RCC 7860 (cell line): ENCODE measurements at regions not wholly inside any gene's neighbourhood (a gene's known extent, or its start where the extent isn't known, plus 50 kb on each side); places are given as distances from the start of the nearest gene placed in this dataset.
"Not testable (repeated sequence)": the region's sequence is repeated elsewhere in the genome, so short reads cannot be mapped to it uniquely, and the experiment has no call there.

Experiments
- DNase-seq: peaks from one replicate; pipeline ENCODE4 v3.0.0-alpha.2; 2015; ENCODE audit warnings: low spot score
- FAIRE-seq: peaks from 2 replicates; lab custom pipeline; 2012; peaks lifted over from hg19 to GRCh38; lab: Jason Lieb, UNC

DNA sequence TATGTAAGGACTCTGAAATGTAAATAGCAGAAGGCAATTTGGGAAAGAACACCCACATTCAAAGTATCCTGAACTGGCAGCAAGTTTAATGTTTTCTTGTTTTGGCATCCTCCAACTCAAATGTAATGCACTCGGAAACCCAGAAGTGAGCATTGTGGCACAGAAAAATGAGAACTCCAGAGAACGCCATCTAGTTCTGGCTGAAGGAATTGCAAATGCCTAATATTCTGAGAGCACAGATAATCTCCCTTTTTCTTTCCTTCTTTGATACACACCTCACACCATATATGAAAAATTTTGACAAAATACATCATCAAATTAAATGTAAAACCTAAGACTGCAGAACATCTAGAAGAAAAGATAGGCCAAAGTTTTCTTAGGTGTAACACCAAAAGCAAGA lies 52.1 kb downstream of the PWWP3B start:
- DNase-seq (no peak), FAIRE-seq (no peak)

GRCh38 chrX:106243376-106243775 lies 75.3 kb downstream of the PWWP3B start:
- no peak for DNase-seq
- no peak for FAIRE-seq

DNA sequence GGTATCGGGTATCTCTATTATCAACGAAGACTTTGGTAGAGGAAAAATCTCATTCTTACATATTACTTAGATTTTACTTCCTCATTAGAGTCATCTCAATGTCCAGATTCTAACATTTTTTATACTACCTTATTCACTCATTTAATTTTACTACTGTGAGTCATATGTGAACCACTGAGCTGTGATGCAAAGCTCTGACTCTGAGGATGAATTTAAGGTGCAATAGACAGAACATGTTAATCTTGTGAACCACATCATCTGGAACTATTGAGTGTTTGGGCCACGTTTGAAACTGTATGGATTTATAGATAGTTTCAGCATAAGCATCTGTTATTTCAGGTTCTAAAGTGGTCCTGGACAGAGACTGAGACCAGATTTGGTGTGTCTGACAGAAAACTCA lies 78.4 kb downstream of the PWWP3B start:
- FAIRE-seq = no peak

DNA sequence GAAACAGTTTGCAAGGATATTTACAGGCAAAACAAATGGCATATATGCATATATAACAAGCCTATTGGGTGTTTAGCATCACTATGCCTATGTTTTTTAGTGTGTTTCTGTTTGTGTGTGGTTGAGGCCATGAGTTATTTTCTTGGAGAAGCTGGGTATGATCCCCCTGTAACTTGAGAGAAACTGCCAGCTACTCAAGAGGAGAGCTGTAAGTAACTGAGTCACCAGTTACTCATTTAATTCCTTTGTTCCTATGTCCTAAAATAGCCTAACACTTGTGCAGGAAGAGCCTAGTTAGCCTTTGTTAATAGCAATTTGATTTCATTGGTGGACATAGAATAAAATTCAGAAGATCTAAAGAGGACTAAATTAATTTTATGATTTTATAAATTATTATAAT lies 79.1 kb downstream of the PWWP3B start:
- no peak for DNase-seq
- peak; percentile 8 for FAIRE-seq

More for the DNA sequence above, 78.4 kb downstream of the PWWP3B start:
- DNase-seq = no peak

- no peak for FAIRE-seq
These were observed 81.7 kb downstream of the PWWP3B start for GRCh38 chrX:106249706-106250379.

GRCh38 chrX:106263817-106264216 lies 95.7 kb downstream of the PWWP3B start:
- FAIRE-seq = no peak
- DNase-seq = no peak

More at GRCh38 chrX:106249706-106250379, 81.7 kb downstream of the PWWP3B start:
- DNase-seq = no peak

DNA sequence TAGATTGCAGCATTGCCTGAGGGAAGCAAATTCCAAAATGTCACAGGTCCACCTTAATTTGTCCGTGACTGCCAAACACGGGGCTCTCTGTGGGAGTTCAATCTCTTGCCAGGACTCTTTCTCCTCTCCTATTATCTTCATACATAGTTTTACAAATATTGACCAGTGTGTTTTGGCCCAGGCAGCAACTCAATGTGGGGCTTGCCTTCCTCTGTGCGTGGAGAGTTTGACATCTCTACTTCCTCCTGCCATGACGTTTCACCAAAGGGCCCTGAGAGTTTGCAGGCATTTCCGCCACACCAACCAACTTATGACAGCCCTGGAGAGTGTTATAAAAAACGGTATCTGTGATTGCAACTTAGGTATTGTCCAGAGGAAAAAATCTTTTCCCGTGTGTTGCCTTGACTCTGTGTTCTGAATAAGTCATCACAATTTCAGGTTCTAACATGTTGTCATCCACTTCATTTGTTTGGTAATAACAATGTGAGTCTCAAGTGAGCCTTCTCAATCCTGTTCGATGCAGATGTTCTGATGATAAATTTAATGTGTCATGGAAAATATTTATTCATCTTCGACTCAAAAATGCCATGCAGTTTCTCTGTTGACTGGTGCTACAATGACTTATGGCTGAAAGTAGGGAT lies 106.0 kb downstream of the PWWP3B start:
- DNase-seq, FAIRE-seq: not testable (repeated sequence)

DNA sequence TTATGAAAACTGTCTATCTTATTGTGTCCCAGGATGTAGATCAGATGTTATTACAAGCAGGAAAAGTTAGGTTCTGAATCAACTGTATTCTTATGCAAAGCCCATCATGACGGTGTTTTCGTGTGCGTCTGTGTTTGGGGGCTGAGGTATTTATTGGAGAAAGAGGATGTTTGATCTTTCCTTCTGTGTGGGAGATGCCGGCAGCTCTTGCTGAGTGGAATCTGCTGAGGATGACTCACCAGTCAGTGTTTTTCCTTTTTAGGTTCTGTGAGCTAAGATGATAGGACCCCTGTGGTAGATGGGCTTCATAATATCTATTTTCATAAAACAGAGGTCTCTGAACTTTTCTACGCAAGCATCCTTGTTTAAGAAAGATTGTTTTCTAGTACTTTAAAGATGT lies 107.1 kb downstream of the PWWP3B start:
- DNase-seq, FAIRE-seq: not testable (repeated sequence)

DNA sequence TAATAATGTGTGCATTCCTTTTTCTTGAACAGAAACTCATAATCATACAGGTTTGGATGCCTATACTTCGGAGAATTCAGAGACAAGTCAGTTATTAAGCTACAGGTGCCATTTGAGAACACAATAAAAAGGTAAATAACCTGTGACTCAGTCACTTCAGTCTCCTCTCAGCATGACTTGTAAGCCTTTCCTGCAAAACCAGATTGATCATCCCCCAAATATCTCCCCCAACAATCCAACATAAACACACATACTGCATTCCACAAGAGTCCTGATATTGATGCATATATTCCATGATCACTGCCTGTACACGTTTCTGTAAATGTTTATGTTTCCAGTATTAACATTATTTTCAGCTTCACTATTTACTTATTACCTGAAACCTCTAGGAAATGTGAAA lies 110.8 kb downstream of the PWWP3B start:
- DNase-seq = no peak
- no peak for FAIRE-seq

DNA sequence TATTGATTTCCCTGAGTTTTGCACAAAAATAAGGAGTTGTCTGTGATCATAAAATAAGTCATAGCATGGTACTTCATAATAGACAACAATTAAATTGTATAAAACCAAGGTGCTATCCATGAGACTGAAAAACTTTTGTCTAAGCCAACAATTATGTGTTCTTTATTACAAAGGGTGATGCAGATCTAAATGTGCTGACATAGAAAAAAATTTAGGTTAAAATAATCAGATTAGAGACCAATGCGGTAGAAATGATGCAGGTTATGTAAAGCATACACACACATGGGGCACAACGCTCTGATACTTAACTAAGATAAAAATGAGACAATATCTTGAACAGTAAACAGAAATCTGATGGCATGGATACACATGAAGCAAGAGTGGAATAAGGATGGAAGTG lies 113.3 kb downstream of the PWWP3B start:
- no peak for FAIRE-seq

GRCh38 chrX:106283841-106284240 lies 115.7 kb downstream of the PWWP3B start:
- FAIRE-seq = no peak
- no peak for DNase-seq

More for the DNA sequence above, 113.3 kb downstream of the PWWP3B start:
- no peak for DNase-seq

- no peak for DNase-seq
- no peak for FAIRE-seq
These were observed 116.4 kb downstream of the PWWP3B start for GRCh38 chrX:106284431-106285025.

GRCh38 chrX:106286053-106286650 lies 118.0 kb downstream of the PWWP3B start:
- DNase-seq = no peak
- FAIRE-seq = no peak

- not testable (repeated sequence) for DNase-seq, FAIRE-seq
These were observed 122.7 kb downstream of the PWWP3B start for GRCh38 chrX:106290778-106291177.

DNA sequence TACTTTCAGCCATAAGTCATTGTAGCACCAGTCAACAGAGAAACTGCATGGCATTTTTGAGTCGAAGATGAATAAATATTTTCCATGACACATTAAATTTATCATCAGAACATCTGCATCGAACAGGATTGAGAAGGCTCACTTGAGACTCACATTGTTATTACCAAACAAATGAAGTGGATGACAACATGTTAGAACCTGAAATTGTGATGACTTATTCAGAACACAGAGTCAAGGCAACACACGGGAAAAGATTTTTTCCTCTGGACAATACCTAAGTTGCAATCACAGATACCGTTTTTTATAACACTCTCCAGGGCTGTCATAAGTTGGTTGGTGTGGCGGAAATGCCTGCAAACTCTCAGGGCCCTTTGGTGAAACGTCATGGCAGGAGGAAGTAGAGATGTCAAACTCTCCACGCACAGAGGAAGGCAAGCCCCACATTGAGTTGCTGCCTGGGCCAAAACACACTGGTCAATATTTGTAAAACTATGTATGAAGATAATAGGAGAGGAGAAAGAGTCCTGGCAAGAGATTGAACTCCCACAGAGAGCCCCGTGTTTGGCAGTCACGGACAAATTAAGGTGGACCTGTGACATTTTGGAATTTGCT lies 123.8 kb downstream of the PWWP3B start:
- DNase-seq, FAIRE-seq: not testable (repeated sequence)

GRCh38 chrX:106300239-106300638 lies 132.1 kb downstream of the PWWP3B start:
- no peak for FAIRE-seq
- DNase-seq = no peak

GRCh38 chrX:106300656-106301055 lies 132.6 kb downstream of the PWWP3B start:
- no peak for FAIRE-seq

GRCh38 chrX:106302304-106302703 lies 134.2 kb downstream of the PWWP3B start:
- FAIRE-seq (no peak), DNase-seq (no peak)

More at GRCh38 chrX:106300656-106301055, 132.6 kb downstream of the PWWP3B start:
- DNase-seq = no peak

DNA sequence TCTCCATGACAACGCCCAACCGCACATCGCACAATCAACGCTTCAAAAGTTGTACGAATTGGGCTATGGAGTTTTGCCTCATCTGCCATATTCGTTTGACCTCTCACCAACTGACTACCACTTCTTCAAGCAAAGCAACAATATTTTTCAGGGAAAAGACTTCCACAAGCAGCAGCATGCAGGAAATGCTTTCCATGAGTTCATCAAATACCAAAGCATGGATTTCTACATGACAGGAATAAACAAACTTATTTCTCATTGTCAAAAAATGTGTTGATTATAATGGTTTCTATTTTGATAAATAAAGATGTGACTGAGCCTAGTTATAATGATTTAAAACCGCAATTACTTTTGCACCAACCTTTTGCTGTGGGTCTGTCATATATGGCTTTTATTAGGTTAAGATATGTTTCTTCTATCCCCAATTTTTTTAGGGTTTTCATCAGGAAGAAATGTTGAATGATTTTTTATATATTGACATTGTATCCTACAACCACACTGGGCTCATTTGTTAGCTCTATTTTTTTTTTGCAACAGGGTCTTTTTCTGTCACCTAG lies 138.4 kb downstream of the PWWP3B start:
- no peak for DNase-seq
- FAIRE-seq = no peak

- FAIRE-seq (no peak), DNase-seq (no peak)
These were observed 155.3 kb downstream of the PWWP3B start for GRCh38 chrX:106323357-106323756.

GRCh38 chrX:106331606-106332005 lies 163.5 kb downstream of the PWWP3B start:
- FAIRE-seq (no peak), DNase-seq (no peak)
